ENCODE measurements at regions not wholly inside any gene's neighbourhood (a gene's known extent, or its start where the extent isn't known, plus 50 kb on each side); places are given as distances from the start of the nearest gene placed in this dataset.
"Not testable (repeated sequence)": the region's sequence is repeated elsewhere in the genome, so short reads cannot be mapped to it uniquely, and the experiment has no call there.

GRCh38 chr17:73859439-73860008, 215.3 kb upstream of the SDK2 start:
- DNase-seq, result not testable (repeated sequence)

- no peak for DNase-seq
Observed at GRCh38 chr17:73861543-73861942, 217.3 kb upstream of the SDK2 start.

- no peak for DNase-seq
Observed at GRCh38 chr17:73863761-73864535, 219.7 kb upstream of the SDK2 start.

GRCh38 chr17:73865831-73866230, 221.6 kb upstream of the SDK2 start:
- no peak for DNase-seq

GRCh38 chr17:73867056-73867455, 222.8 kb upstream of the SDK2 start:
- DNase-seq, result no peak

- DNase-seq, result no peak
Observed at GRCh38 chr17:73870068-73870467, 225.8 kb upstream of the SDK2 start.

- DNase-seq, result no peak
Observed at GRCh38 chr17:73870473-73870872, 226.2 kb upstream of the SDK2 start.

GRCh38 chr17:73872816-73873215, 228.6 kb upstream of the SDK2 start:
- DNase-seq, result no peak

- DNase-seq, result no peak
Observed at GRCh38 chr17:73874008-73874720, 229.9 kb upstream of the SDK2 start.

- DNase-seq, result no peak
Observed at GRCh38 chr17:73875346-73875745, 231.1 kb upstream of the SDK2 start.

- no peak for DNase-seq
Observed at GRCh38 chr17:73877962-73878361, 233.7 kb upstream of the SDK2 start.

- DNase-seq, result no peak
Observed at GRCh38 chr17:73878923-73879322, 234.7 kb upstream of the SDK2 start.

- DNase-seq, result no peak
Observed at GRCh38 chr17:73879987-73880386, 235.7 kb upstream of the SDK2 start.

GRCh38 chr17:73882590-73882989, 238.3 kb upstream of the SDK2 start:
- DNase-seq, result no peak

GRCh38 chr17:73883175-73883574, 238.9 kb upstream of the SDK2 start:
- DNase-seq, result no peak

- DNase-seq, result no peak
Observed at GRCh38 chr17:73887739-73888138, 243.5 kb upstream of the SDK2 start.

GRCh38 chr17:73888862-73889261, 244.6 kb upstream of the SDK2 start:
- DNase-seq, result no peak

GRCh38 chr17:73889439-73889838, 245.2 kb upstream of the SDK2 start:
- DNase-seq, result no peak

- DNase-seq, result no peak
Observed at GRCh38 chr17:73890831-73891405, 246.7 kb upstream of the SDK2 start.

GRCh38 chr17:73895157-73895556, 250.9 kb upstream of the SDK2 start:
- no peak for DNase-seq

- DNase-seq, result no peak
Observed at GRCh38 chr17:73896966-73897365, 252.7 kb upstream of the SDK2 start.

- DNase-seq, result no peak
Observed at GRCh38 chr17:73899839-73900238, 255.6 kb upstream of the SDK2 start.

- DNase-seq, result no peak
Observed at GRCh38 chr17:73900516-73900915, 256.3 kb upstream of the SDK2 start.

- DNase-seq, result no peak
Observed at GRCh38 chr17:73901249-73901648, 257.0 kb upstream of the SDK2 start.

All from NCI-H2227 treated with DMSO at 0.1 percent for 48 hours (cell line).